Glomerular visceral epithelial cell (primary cell): ENCODE measurements at regions not wholly inside any gene's neighbourhood (a gene's known extent, or its start where the extent isn't known, plus 50 kb on each side); places are given as distances from the start of the nearest gene placed in this dataset.

Experiments used
- DNase-seq: peaks from one replicate; pipeline ENCODE4 v3.0.0-alpha.2; 2016; ENCODE audit errors: extremely low spot score

- no peak for DNase-seq
Observed at GRCh38 chr18:55880617-55881016, 292.6 kb upstream of the TCF4 start.

DNA sequence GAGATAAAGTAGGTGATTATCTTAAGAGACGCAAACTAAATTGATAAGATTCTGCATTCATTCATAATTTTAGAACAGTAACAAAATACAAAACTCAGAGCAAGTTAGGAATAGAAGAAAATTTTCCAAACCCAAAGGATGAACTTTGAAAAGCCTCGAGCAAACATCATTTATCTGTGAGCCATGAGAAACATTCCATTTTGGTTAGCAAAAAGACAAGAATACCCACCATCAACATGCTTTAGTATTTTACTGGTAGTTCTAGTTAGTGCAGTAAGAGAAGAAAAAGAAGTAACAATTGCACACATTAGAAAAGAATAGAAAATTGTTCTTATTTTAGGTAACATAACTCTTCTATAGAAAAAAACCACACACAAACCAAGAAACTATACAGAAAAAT is 291.3 kb upstream of the TCF4 start:
- DNase-seq: no peak

GRCh38 chr18:55878224-55878623 is 290.2 kb upstream of the TCF4 start:
- DNase-seq: no peak

- no peak for DNase-seq
Observed at GRCh38 chr18:55877321-55877720, 289.3 kb upstream of the TCF4 start.

- no peak for DNase-seq
Observed at GRCh38 chr18:55876254-55876653, 288.3 kb upstream of the TCF4 start.

DNA sequence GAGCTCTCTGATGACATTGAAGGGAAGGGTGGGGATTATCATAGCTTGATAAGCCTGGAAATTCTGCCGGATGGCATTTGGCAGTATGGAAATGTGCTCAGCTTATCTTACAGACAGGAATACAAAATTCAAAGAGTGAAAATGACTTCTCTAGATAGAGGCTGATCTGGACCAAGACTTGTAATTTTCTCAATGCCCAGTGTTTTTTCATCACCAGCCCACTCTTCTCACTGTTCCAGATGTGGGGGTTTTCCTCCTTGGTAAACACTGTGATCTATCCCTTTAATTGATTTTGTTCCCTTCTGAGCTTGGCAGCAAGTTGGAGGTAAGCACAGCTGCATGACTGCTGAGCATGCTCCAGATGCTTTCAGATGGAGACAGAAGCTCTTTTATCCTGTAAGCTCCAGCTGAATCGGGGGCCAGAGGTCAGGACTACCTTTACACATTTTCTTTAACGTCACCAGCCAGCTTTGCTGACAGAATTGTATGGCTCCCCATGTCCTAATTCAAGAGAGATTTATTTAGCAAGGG is 287.4 kb upstream of the TCF4 start:
- no peak for DNase-seq

- DNase-seq: no peak
Observed at GRCh38 chr18:55869556-55870501, 281.8 kb upstream of the TCF4 start.

DNA sequence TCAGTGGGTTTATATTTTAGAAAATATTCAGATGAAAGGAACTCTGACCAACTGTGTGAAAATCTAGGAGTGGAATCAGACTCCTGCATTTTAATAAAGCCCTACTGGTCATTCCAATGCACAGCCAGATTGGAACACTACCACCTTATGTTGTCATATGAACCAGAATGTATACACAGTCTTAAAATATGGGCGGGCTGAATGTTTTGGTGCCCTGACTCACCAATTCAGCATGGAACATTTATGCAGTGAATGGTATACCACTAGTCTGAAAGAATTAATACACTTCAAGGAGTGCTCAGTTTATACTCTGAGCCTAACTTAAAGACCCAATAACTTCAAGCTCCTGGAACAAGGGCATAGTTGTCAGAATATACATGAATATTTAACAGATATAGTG is 280.9 kb upstream of the TCF4 start:
- no peak for DNase-seq

GRCh38 chr18:55866886-55867285 is 278.9 kb upstream of the TCF4 start:
- DNase-seq: no peak

DNA sequence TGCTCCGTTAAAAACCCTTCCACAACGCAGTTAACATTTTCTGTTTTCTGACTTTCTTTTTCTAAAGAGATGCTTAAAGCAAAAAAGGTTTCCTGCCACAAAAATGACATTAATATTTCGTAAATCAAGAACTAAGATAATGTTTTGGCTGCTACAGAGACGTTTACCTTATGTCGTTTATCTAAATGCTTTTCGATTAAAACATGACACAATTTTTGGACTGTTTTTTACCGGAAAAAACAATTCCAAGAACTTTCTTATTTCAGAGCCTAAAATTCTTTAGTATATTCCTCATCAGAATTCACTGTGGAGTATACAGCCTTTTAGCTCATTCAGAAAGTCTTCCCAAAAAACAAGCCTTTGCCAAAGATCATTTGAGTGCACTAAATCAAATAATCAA is 278.0 kb upstream of the TCF4 start:
- no peak for DNase-seq

DNA sequence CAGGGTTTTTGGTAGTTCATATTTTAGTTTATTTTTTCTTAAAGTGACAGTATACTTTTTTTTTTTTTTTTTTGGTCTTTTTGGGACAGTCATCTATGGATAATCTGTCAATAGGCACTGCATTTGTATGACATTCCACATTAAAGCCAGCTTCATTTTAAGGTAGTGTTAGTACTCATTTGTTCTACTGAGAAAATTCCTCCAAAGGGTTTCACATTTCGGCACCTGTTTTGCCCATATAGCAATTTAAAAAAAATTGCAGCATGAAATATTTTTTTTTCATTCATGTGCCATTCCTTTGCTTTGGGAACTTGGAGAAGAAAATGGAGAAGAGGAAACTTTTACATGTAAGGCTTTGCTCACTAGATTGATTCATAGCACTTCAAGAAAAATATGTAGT is 276.3 kb upstream of the TCF4 start:
- DNase-seq: no peak

DNA sequence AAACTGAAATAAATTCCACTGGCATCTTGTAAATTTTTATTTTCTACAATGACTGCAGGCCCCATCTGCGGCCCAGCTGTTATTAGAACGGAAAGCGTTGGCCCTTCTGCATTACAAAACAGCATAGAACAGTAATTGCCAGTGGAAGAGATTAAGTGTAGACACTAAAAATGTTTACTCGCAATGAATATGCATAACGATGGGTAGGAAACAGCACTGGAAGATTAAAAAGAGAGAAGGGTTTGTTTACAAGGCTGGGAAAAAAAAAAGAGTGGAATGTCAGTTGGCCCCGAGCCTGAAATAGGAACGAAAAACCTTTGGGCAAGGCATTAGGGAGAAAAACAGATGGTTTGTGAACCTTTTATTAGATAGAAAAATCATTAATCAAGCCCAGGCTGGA is 275.9 kb upstream of the TCF4 start:
- no peak for DNase-seq

- no peak for DNase-seq
Observed at GRCh38 chr18:55863391-55863706, 275.4 kb upstream of the TCF4 start.

DNA sequence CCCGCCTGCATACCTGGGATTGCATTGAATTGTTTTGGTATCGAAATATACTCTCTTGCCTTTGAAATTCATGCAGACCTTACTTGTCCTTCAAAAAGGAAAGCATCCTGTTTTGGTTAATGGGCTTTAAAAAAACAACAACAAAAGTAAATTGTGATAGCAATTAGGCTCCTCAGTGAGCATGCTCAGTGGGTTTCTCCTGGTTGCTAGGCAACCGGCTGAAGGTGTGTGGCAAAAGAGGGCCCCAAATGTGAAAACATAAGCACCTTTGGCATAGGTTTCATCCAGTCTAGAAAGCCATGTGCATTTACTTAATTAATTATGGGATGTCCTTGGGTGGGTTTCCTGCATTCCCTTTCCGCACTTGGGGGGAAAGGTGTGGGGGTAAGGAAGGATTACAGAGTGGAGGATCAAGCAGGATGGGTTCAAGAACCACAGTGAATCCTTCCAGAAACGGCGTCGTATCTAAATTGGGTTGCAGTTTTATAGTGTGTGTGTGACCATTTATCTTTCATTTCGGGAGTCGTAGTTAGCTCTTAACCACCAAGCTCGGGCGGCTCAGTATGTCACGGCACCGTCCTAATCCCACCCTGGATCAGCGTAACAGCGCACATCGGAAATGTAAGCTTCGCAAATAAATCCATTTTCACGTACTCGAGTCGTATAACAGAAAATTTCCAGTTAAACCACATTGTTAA is 274.9 kb upstream of the TCF4 start:
- DNase-seq: no peak

DNA sequence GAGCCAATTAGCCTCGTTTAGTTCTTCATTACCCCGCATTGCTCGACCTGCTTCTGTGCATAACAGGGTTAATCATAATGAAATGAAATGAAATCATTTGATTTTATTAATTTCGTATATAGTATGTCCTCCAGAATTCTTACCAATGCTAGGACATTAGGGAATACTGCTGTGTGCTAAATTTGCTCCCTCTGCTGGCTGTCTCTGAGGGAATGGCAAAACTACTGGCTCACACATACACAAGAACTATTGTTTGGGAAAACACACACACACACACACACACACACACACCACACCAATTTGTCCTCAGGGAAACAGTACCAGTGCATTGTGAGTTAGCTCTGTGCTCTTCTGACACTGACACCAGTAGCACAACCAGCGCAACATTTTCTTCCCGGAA is 273.3 kb upstream of the TCF4 start:
- peak; percentile 36 for DNase-seq

DNA sequence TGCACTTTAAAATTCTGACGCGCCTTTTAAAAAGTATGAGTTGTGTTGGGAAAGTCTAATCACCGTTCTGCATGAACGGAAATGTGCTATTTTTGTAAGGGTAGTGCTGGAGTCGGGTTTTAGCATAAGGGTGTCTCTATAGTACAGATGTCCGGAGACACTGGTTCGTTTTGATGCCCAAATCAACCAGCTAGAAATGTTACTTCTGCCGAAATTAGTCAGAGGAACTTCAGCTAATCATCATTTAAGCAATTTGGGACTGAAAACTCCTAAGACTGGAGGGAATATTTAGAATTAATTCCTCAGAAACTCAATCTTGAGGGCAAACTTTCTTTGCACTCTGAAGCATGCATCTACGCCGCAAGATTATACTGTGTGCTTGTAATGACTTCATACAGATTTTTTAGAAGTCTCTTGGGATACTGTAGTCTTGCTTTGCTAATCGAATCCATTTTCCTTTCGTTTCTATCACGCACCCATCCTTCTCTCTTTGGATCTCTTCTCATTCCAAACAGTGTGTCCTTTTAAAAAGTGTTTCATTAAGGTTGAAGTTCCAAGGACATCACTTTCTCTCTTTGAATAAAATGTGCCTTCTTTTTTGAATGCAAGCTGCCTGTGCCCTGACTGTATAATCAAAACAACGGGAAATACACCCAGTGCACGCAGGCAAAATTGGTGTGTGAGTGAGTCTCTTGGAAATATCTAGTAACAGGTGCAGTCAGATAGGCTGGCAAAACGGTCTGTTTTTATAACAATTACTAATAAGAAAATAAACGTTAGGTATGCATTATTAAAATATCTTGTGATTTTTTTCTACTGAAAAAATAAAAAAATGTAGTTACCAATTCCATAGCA is 270.9 kb upstream of the TCF4 start:
- peak; percentile 47 for DNase-seq

GRCh38 chr18:55857956-55858355 is 270.0 kb upstream of the TCF4 start:
- no peak for DNase-seq

DNA sequence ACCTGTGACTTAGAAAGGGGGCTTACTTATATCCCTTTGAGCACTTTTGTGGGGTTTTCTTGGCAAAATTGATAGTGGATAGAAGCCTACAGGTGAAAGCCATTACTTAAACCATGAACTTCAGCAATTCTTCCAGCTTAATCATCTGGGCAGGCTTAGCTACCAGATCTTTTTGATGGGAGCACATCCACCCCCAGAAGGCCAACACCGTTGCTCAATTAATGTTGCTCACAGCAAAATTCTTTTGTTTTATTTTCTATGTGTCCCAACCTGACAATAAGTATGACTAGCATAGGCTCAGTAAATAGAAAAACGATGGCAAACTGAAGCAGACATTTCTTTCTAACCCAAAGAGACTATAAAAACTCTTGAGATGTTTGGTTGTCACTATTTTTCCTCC is 269.4 kb upstream of the TCF4 start:
- no peak for DNase-seq

- DNase-seq: no peak
Observed at GRCh38 chr18:55856679-55857078, 268.7 kb upstream of the TCF4 start.

DNA sequence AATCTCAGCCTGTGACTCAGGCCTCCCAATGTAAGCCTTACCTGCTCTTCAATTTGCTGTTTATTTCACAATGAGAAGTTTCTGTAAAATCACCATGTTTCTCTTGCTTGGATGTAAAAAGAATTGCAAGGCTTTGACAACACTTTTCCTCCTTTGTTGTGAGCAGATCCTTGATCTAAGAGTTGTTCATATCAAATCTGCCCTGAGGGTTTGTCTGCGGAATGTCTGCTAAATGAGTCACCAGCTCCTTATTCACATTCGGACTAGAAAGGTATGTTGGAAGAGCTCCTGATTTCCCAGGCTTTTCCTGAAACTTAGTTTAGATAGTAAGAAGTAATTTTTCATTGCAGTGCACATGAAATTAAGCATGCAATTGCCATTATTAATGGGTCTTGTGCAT is 268.2 kb upstream of the TCF4 start:
- peak; percentile 83 for DNase-seq

DNA sequence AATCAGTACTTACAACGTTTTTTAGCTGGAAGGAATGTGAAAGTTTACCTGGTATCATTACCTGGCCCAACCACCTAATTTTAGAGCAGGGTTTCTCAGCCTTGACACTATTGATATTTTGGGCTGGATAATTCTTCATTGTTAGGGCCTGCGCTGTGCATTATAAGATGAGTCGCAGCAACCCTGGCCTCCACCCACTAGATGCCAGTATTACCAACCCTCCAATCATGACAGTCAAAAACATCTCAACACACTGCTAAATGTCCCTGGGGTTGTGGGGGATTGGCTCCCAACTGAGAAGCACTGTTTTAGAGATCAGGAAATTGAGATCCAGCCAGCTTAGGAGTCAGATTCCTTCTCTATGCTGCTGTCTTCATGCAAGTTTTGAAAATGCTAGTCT is 265.3 kb upstream of the TCF4 start:
- no peak for DNase-seq

- no peak for DNase-seq
Observed at GRCh38 chr18:55850904-55851303, 262.9 kb upstream of the TCF4 start.
